Nephron (organoid): ENCODE measurements at regions not wholly inside any gene's neighbourhood (a gene's known extent, or its start where the extent isn't known, plus 50 kb on each side); places are given as distances from the start of the nearest gene placed in this dataset.

Experiments
- H3K27ac Mint-ChIP-seq, 3 experiments: 2 replicates each; pipeline ENCODE4 v1.8.0; 2020; ENCODE audit warnings: mixed read lengths in 3 of 3, mild to moderate bottlenecking in 2 of 3, moderate library complexity in 1 of 3
- H3K27me3 Mint-ChIP-seq: 2 replicates; pipeline ENCODE4 v1.8.0; 2021; ENCODE audit warnings: low read depth, mild to moderate bottlenecking, moderate library complexity, mixed read lengths
- H3K36me3 Mint-ChIP-seq: 2 replicates; pipeline ENCODE4 v1.8.0; 2020; ENCODE audit warnings: low read depth, mixed read lengths
- H3K4me1 Mint-ChIP-seq: 2 replicates; pipeline ENCODE4 v1.8.0; 2020; ENCODE audit warnings: mixed read lengths
- H3K4me3 Mint-ChIP-seq, 3 experiments: 2 replicates each; pipeline ENCODE4 v1.8.0; 2020; ENCODE audit warnings: mild to moderate bottlenecking in 3 of 3, mixed read lengths in 3 of 3, moderate library complexity in 2 of 3
- H3K9me3 Mint-ChIP-seq: 2 replicates; pipeline ENCODE4 v1.8.0; 2020; ENCODE audit warnings: mixed read lengths
- TF ChIP-seq, protein P1 (sequence below), 3 experiments: fragments of 200-600 bp; sonication (generic); IDR thresholded peaks; one replicate each; pipeline ENCODE4 v1.5.0; 2021; ENCODE audit warnings: antibody characterized with exemption in 3 of 3; ENCODE audit not compliant: unreplicated experiment in 3 of 3

DNA sequence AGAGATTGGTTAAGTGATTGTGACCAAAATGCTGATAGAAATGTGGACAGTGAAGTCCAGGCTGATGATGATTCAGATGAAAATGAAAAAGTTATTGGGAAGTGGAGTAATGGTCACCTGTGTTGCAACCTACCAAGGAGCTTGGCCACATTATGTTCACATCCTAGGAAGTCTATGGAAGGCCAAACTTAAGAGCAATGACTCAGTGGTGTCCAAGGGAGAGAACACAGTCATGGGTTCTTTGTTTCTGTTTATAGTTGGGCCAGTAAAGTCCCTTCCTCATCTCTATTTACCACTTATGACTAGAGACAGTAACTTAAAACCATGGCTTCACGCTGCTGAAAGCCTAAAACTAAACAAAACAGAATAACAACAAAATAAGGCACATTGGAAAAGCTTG, 555.3 kb upstream of the DAB2 start:
- TF ChIP-seq, protein P1, sequence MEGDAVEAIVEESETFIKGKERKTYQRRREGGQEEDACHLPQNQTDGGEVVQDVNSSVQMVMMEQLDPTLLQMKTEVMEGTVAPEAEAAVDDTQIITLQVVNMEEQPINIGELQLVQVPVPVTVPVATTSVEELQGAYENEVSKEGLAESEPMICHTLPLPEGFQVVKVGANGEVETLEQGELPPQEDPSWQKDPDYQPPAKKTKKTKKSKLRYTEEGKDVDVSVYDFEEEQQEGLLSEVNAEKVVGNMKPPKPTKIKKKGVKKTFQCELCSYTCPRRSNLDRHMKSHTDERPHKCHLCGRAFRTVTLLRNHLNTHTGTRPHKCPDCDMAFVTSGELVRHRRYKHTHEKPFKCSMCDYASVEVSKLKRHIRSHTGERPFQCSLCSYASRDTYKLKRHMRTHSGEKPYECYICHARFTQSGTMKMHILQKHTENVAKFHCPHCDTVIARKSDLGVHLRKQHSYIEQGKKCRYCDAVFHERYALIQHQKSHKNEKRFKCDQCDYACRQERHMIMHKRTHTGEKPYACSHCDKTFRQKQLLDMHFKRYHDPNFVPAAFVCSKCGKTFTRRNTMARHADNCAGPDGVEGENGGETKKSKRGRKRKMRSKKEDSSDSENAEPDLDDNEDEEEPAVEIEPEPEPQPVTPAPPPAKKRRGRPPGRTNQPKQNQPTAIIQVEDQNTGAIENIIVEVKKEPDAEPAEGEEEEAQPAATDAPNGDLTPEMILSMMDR (IDR thresholded peaks at IDR 0.05; ENCODE audit: unreplicated experiment in 3 of 3) = no peak
- Mint-ChIP-seq H3K36me3 (no peaks in the 10 kb centered on the region), H3K27ac (no peak overlapping the region), H3K4me3 (no peak overlapping the region), H3K9me3 (peaks cover 3% of the 10 kb centered on the region), H3K4me1 (no peaks in the 10 kb centered on the region), H3K27me3 (peaks cover 4% of the 10 kb centered on the region)

DNA sequence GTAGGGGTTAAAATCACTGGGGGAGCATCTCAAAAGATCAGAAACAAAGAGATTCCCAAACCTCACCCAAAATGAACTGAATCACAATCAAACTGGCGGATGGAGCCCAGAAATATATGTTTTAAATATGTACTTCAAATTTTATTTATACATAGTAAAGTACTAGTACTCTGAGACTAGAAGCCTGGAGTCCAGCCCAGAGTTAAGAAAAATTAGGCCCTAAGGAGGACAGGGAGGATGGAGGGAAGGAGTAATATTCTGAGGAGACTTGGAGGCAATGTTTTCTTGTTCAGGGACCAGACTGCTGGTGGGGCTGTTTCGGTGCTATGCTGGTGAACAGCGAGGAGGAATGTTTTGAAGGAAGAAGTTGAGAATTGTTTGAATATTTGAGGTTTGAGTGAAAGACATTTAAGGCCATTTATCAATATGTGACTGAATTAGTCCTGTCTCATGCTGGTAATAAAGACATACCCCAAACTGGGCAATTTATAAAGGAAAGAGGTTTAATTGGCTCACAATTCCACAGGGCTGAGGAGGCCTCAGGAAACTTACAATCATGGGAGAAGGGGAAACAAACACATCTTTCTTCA, 552.4 kb upstream of the DAB2 start:
- TF ChIP-seq, protein P1 (IDR thresholded peaks at IDR 0.05; ENCODE audit: unreplicated experiment in 3 of 3) = no peak
- Mint-ChIP-seq H3K9me3 (no peaks in the 10 kb centered on the region), H3K27me3 (peaks cover 4% of the 10 kb centered on the region), H3K27ac (no peak overlapping the region), H3K4me1 (no peaks in the 10 kb centered on the region), H3K36me3 (no peaks in the 10 kb centered on the region), H3K4me3 (no peak overlapping the region)

DNA sequence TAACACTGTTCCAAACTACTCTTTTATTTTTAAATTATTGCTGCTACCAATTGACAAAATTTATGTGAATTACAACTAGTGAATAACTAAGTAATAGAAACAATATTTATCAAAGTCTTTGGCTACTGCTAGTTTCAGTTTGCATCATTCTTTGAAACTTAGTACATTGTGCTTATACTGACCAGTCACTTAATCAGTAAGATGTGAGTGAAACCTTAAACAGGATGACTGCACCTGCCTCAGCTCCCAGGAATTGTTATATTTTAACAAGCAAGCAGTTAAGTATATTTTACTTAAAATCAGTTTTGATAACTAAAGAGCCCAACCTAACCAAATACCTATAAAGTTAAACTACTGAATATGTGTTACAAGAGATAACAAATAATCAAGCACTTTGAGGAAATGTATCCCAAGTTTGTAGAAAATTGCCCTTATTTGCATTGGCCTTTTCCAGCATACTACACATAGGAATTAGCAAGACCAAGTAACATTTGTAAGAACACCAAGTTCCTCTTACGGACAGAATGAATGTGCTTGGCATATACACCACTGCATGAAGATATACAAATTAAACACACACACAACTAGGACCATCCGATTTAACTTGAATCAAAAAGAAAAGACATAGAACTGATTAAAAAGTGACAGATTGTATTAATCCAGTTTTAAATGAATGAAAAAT, 545.5 kb upstream of the DAB2 start:
- TF ChIP-seq, protein P1 (IDR thresholded peaks at IDR 0.05; ENCODE audit: unreplicated experiment in 3 of 3) = no peak
- no peak overlapping the region for H3K4me3 Mint-ChIP-seq
- H3K27me3 Mint-ChIP-seq = no peaks in the 10 kb centered on the region
- no peak overlapping the region for H3K27ac Mint-ChIP-seq
- H3K4me1 Mint-ChIP-seq = no peaks in the 10 kb centered on the region
- H3K9me3 Mint-ChIP-seq = no peaks in the 10 kb centered on the region
- H3K36me3 Mint-ChIP-seq = no peaks in the 10 kb centered on the region

DNA sequence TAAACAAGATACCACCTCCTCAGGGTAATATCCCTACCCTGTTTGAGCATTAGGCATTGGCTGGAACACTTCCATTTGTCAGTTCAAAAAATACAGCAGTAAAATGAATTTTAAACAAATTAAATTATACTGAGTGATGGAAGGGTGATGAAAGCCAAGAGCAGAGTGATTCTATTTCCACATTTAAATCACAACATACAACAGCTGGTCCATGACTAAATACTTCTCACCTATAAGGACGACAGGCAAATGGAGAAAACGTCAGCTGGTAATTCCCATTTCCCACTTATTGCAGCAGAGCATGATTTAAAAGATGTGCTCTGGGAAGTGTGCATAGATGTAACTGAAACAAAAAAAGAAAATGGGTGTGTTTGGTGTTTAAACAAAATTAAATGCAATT, 543.6 kb upstream of the DAB2 start:
- no peaks in the 10 kb centered on the region for H3K36me3 Mint-ChIP-seq
- no peaks in the 10 kb centered on the region for H3K4me1 Mint-ChIP-seq
- no peak overlapping the region for H3K27ac Mint-ChIP-seq
- TF ChIP-seq, protein P1 (IDR thresholded peaks at IDR 0.05; ENCODE audit: unreplicated experiment in 3 of 3) = no peak
- H3K9me3 Mint-ChIP-seq = no peaks in the 10 kb centered on the region
- no peak overlapping the region for H3K4me3 Mint-ChIP-seq
- H3K27me3 Mint-ChIP-seq = no peaks in the 10 kb centered on the region

DNA sequence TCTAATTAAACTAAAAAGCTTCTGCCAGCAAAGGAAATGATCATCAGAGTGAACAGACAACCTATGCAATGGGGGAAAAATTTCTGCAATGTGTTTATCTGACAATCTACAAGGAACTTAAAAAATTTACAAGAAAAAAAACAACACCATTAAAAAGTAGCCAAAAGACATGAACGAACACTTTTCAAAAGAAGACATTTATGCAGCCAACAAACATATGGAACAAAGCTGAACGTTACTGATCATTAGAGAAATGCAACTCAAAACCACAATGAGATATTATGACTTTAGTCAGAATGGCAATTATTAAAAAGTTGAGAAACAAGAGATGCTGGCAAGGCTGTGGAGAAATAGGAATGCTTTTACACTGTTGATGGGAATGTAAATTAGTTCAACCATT, 530.4 kb upstream of the DAB2 start:
- H3K4me1 Mint-ChIP-seq = no peaks in the 10 kb centered on the region
- H3K36me3 Mint-ChIP-seq = no peaks in the 10 kb centered on the region
- H3K4me3 Mint-ChIP-seq = no peak overlapping the region
- TF ChIP-seq, protein P1 (IDR thresholded peaks at IDR 0.05; ENCODE audit: unreplicated experiment in 3 of 3) = no peak
- H3K27me3 Mint-ChIP-seq = no peaks in the 10 kb centered on the region
- no peak overlapping the region for H3K27ac Mint-ChIP-seq
- peaks cover 21% of the 10 kb centered on the region for H3K9me3 Mint-ChIP-seq

DNA sequence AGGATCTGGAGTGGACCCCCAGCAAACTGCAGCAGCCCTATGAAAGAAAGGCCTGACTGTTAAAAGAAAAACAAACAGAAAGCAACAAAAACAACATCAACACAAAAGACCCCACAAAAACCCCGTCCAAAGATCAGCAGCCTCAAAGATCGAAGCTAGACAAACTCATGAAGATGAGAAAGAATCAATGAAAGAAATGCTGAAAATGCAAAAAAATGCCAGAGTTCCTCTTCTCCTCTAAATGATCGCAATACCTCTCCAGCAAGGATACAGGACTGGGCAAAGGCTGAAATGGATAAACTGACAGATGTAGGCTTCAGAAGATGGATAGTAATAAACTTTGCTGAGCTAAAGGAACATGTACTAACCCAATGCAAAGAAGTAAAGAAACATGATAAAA, 526.3 kb upstream of the DAB2 start:
- Mint-ChIP-seq H3K4me1 (no peaks in the 10 kb centered on the region), H3K27ac (no peak overlapping the region), H3K27me3 (no peaks in the 10 kb centered on the region), H3K4me3 (no peak overlapping the region), H3K9me3 (peaks cover 21% of the 10 kb centered on the region), H3K36me3 (no peaks in the 10 kb centered on the region)
- TF ChIP-seq, protein P1 (IDR thresholded peaks at IDR 0.05; ENCODE audit: unreplicated experiment in 3 of 3) = no peak
